ENCODE measurements at regions not wholly inside any gene's neighbourhood (a gene's known extent, or its start where the extent isn't known, plus 50 kb on each side); places are given as distances from the start of the nearest gene placed in this dataset.

DNA sequence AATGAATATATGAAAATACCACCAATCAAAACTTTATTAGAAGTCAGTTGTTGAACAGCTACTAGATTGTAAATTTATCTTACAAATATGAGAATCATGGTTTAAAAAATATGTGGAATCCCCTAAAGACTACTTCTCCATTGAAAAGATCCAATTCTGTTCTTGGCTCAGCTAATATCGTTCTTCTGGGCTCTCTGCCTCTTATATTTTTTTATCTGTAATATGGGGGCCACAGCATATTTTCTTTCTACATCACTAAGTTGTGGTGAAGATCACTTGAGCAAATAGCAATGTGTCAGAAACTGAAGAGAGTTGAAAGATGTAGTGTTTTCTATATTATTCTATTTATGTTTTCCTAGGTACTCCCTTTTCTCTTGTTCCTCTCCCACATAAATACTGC, 198.1 kb downstream of the FZD1 start:
- H3K27me3 ChIP-seq = no peaks in the 10 kb centered on the region
- ATAC-seq (no peak), FAIRE-seq (no peak), DNase-seq (no peak)
- 52 to 56% methylated on average over 1 of the region's 1 CpG for WGBS, 2 donors
- TF ChIP-seq, protein P1, sequence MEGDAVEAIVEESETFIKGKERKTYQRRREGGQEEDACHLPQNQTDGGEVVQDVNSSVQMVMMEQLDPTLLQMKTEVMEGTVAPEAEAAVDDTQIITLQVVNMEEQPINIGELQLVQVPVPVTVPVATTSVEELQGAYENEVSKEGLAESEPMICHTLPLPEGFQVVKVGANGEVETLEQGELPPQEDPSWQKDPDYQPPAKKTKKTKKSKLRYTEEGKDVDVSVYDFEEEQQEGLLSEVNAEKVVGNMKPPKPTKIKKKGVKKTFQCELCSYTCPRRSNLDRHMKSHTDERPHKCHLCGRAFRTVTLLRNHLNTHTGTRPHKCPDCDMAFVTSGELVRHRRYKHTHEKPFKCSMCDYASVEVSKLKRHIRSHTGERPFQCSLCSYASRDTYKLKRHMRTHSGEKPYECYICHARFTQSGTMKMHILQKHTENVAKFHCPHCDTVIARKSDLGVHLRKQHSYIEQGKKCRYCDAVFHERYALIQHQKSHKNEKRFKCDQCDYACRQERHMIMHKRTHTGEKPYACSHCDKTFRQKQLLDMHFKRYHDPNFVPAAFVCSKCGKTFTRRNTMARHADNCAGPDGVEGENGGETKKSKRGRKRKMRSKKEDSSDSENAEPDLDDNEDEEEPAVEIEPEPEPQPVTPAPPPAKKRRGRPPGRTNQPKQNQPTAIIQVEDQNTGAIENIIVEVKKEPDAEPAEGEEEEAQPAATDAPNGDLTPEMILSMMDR (IDR thresholded peaks at IDR 0.05) = no peak
- intact Hi-C loops (cut with DNase I) = loop anchor here in 1 of 3 donors (10.0 kb wide), 1 partner anchor 62 kb away; no protein-coding TSS in a partner anchor
- H3K36me3 ChIP-seq = no peaks in the 10 kb centered on the region
- no peaks in the 10 kb centered on the region for H3K9me3 ChIP-seq
- H3K4me3 ChIP-seq = no peak overlapping the region
- H3K27ac ChIP-seq = no peak overlapping the region
- H3K4me1 ChIP-seq = no peaks in the 10 kb centered on the region

DNA sequence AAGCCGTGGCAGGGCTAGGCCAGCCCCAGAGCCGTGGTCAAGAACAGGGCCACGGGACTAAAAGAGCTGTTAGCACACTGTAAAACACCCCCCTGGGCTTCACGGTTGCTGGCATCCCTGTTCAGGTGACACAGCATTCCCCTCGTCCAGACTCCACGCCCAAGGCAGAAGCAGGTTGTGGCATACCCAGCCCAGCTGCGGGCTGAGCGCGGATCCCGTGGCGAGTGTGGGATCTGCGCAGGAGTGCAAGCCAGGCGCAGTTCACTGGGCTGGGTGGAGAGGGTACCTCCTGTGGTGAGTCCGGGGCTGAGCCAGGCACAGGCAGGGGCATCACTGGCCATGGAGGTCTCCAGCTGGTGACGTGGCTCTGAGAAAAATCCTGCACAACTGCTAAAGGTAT, 199.1 kb downstream of the FZD1 start:
- WGBS, 2 donors = 77 to 82% methylated on average over 15 of the region's 15 CpGs
- FAIRE-seq (no peak), DNase-seq (peak in 1 of 6 donors; percentile 56)

DNA sequence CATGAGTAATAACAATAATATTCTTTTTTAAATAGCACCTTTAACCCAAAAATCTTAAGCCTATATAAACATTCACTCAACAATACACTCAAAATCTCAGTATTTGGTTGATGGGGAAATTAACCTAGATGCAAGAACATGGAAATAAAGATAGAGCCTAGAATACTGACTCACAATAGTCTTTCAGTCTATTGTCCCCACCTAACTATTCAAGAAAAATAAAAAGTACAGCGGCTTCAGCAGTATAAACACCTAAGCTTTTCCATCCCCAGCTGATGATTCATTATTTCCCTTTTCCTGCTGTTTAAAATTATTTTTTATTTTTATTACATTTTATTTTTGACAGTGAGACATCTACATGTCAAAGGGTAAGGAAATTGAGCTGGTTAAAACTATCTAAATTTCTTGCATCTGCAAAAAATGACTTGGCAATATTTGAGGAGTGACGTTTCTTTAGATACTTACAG, 201.4 kb downstream of the FZD1 start:
- Histone ChIP-seq H3K4me3 (no peak overlapping the region), H3K27me3 (no peaks in the 10 kb centered on the region), H3K9me3 (no peaks in the 10 kb centered on the region), H3K27ac (no peak overlapping the region), H3K4me1 (no peaks in the 10 kb centered on the region), H3K36me3 (no peaks in the 10 kb centered on the region)
- TF ChIP-seq, protein P1 (IDR thresholded peaks at IDR 0.05) = no peak
- FAIRE-seq (no peak), DNase-seq (no peak), ATAC-seq (no peak)
- 65 to 76% methylated on average over 2 of the region's 2 CpGs for WGBS, 2 donors
- intact Hi-C loops (cut with DNase I) = loop anchor here in 1 of 3 donors (10.0 kb wide), 1 partner anchor 59 kb away; no protein-coding TSS in a partner anchor

More for the DNA sequence above, 199.1 kb downstream of the FZD1 start:
- Histone ChIP-seq H3K27ac (no peak overlapping the region), H3K4me3 (no peak overlapping the region), H3K9me3 (no peaks in the 10 kb centered on the region), H3K27me3 (no peaks in the 10 kb centered on the region), H3K4me1 (no peaks in the 10 kb centered on the region), H3K36me3 (no peaks in the 10 kb centered on the region)
- intact Hi-C loops (cut with DNase I) = loop anchor here in 1 of 3 donors (10.0 kb wide), 1 partner anchor 61 kb away; no protein-coding TSS in a partner anchor
- ATAC-seq = no peak
- TF ChIP-seq, protein P1 (IDR thresholded peaks at IDR 0.05) = no peak

DNA sequence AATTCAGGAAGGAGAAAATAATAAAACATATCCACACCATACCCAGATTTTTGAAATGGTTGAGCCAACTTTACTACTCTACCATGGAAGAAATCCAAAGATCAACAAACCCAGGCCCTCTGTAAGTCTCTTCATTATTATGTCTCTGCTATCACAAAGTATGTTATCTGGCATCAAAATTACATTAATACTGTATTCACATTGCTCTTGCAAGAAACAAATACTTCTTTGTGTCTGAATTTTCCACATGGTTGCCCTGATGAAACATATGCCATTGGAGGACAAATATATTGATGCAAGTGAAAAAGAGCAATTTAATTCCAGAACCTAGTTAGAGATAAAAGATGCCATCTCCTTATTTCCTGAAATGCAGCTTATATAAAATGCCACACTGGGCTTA, 204.0 kb downstream of the FZD1 start:
- no peaks in the 10 kb centered on the region for H3K4me1 ChIP-seq
- intact Hi-C loops (cut with DNase I) = loop anchor here in 1 of 3 donors (10.0 kb wide), 1 partner anchor 57 kb away; no protein-coding TSS in a partner anchor
- H3K4me3 ChIP-seq = no peak overlapping the region
- H3K36me3 ChIP-seq = no peaks in the 10 kb centered on the region
- H3K9me3 ChIP-seq = no peaks in the 10 kb centered on the region
- H3K27ac ChIP-seq = no peak overlapping the region
- TF ChIP-seq, protein P1 (IDR thresholded peaks at IDR 0.05) = no peak
- no peaks in the 10 kb centered on the region for H3K27me3 ChIP-seq
- FAIRE-seq (no peak), ATAC-seq (no peak), DNase-seq (no peak)

DNA sequence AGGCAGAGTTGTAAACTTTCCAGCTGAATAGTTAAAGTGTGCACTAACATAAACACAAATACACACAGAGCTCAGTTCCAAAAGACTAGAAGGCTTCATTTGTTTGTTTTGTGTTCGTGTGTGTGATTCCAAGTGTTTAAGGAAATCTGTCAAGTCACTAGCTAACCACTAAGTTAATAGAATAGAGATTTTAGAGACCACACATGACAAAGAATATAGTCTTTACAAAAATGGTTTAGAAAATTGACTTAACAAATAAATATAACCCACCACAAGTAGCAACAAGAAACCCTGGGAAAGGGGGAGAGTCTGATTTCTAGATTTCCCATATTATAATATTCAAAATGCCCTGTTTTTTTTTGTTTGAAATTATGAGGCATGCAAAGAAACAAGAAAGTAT, 209.4 kb downstream of the FZD1 start:
- Histone ChIP-seq H3K9me3 (no peaks in the 10 kb centered on the region), H3K4me1 (no peaks in the 10 kb centered on the region), H3K27me3 (no peaks in the 10 kb centered on the region), H3K4me3 (no peak overlapping the region), H3K27ac (no peak overlapping the region), H3K36me3 (no peaks in the 10 kb centered on the region)
- no peak for FAIRE-seq
- WGBS, 2 donors = 24 to 28% methylated on average over 1 of the region's 1 CpG
- TF ChIP-seq, protein P1 (IDR thresholded peaks at IDR 0.05) = no peak
- intact Hi-C loops (cut with DNase I) = no loop called here
- no peak for DNase-seq
- no peak for ATAC-seq
